Panc1 (cell line): ENCODE measurements at regions not wholly inside any gene's neighbourhood (a gene's known extent, or its start where the extent isn't known, plus 50 kb on each side); places are given as distances from the start of the nearest gene placed in this dataset.

ENCODE experiments used
- ATAC-seq: fragments of 200-7000 bp; cut with Tn5 transposase; 2 replicates; pipeline ENCODE4 v1.9.1; 2020; ENCODE audit warnings: mild to moderate bottlenecking, moderate library complexity
- BruUV-seq: library from RNA; stranded (reverse); fragments of 400-500 nt; replicated peaks from 2 replicates; lab custom pipeline; 2021; lab: Mats Ljungman, UMichigan
- CTCF ChIA-PET: fragments of 300-600 bp; sonication (Branson Sonifier 250); formaldehyde crosslinking; loops from one replicate; lab custom pipeline; 2022; ENCODE audit warnings: antibody characterized with exemption; lab: Charles Lee
- POLR2A ChIA-PET: fragments of 300-600 bp; sonication (Branson Sonifier 250); formaldehyde crosslinking; loops from one replicate; lab custom pipeline; 2022; ENCODE audit warnings: antibody characterized with exemption; lab: Charles Lee
- DNase-seq: peaks from one replicate; pipeline ENCODE4 v3.0.0-alpha.2; 2010; ENCODE audit warnings: low read depth, low spot score
- H3K27ac ChIP-seq: 2 replicates; pipeline ENCODE4 v1.5.1; 2011; ENCODE audit warnings: mild to moderate bottlenecking, low read length, inconsistent platforms
- H3K27me3 ChIP-seq: fragments of 200-500 bp; sonication (Bioruptor generic); 2 replicates; pipeline ENCODE4 v1.6.0; 2014; ENCODE audit warnings: low read length, inconsistent platforms; ENCODE audit not compliant: control insufficient read depth, insufficient read depth
- H3K36me3 ChIP-seq: fragments of 200-500 bp; sonication (Bioruptor generic); 2 replicates; pipeline ENCODE4 v1.5.1; 2014; ENCODE audit warnings: inconsistent platforms, mild to moderate bottlenecking, low read length, moderate library complexity; ENCODE audit not compliant: control insufficient read depth, insufficient read depth
- H3K4me1 ChIP-seq: 2 replicates; pipeline ENCODE4 v1.5.1; 2011; ENCODE audit warnings: inconsistent platforms, mild to moderate bottlenecking, low read length, moderate library complexity; ENCODE audit not compliant: control insufficient read depth, insufficient read depth
- H3K4me3 ChIP-seq, 2 experiments: 2 replicates each; pipeline ENCODE4 v1.5.1; 2011 to 2012; ENCODE audit warnings: low read depth in 2 of 2, low read length in 2 of 2, mild to moderate bottlenecking in 2 of 2, inconsistent platforms in 1 of 2, moderate library complexity in 1 of 2
- H3K9me3 ChIP-seq: fragments of 200-500 bp; sonication (Bioruptor generic); 2 replicates; pipeline ENCODE4 v1.5.1; 2014; ENCODE audit warnings: low read depth, mild to moderate bottlenecking, inconsistent platforms, low read length, moderate library complexity; ENCODE audit not compliant: control insufficient read depth, insufficient read depth
- CTCF ChIP-seq: fragments of 450-650 bp; IDR thresholded peaks from 2 replicates; pipeline ENCODE4 v1.5.1; 2017; ENCODE audit warnings: mild to moderate bottlenecking
- POLR2AphosphoS5 ChIP-seq: IDR thresholded peaks from 2 replicates; pipeline ENCODE4 v1.6.1; 2012; ENCODE audit warnings: mild to moderate bottlenecking, low read depth, low read length, moderate library complexity
- REST ChIP-seq, 2 experiments: IDR thresholded peaks; 2 replicates each; pipeline ENCODE4 v1.6.1; 2011 to 2012; ENCODE audit warnings: low read depth in 2 of 2, control low read depth in 1 of 2, low read length in 1 of 2, mild to moderate bottlenecking in 1 of 2, moderate library complexity in 1 of 2; ENCODE audit not compliant: insufficient read depth in 1 of 2
- SIN3A ChIP-seq: IDR thresholded peaks from 2 replicates; pipeline ENCODE4 v1.6.1; 2012; ENCODE audit warnings: low read depth, mild to moderate bottlenecking, low read length, moderate library complexity, borderline replicate concordance; ENCODE audit not compliant: insufficient read depth
- TCF7L2 ChIP-seq: IDR thresholded peaks from 2 replicates; pipeline ENCODE4 v1.6.1; 2011; ENCODE audit warnings: mild to moderate bottlenecking, low read depth, low read length, inconsistent platforms
- in situ Hi-C: cut with HindIII; loops from 2 replicates; pipeline ENCODE4 v1.10.0; 2016; ENCODE audit warnings: low sequenced_read_pairs, low pct_unique_long_range_greater_than_20kb
- intact Hi-C: fragments of 100-400 bp; cut with micrococcal nuclease; formaldehyde crosslinking; loops from one replicate; pipeline ENCODE4 v1.10.0; 2022; ENCODE audit not compliant: unreplicated experiment

- no peak for ATAC-seq
- POLR2A ChIA-PET: interaction anchor here (0.6 kb wide), 1 partner anchor 1073 kb away, joined by 3 read pairs; no protein-coding TSS in a partner anchor
- no peaks in the 10 kb centered on the region; the same call in 1 of the 2 replicates for H3K4me1 ChIP-seq
- H3K9me3 ChIP-seq: no peaks in the 10 kb centered on the region
- TF ChIP-seq SIN3A (no peak), POLR2AphosphoS5 (no peak), REST (IDR thresholded peaks at IDR 0.05; ENCODE audit: insufficient read depth in 1 of 2, low read depth in 2 of 2, low read length in 1 of 2) (no peak), CTCF (no peak), TCF7L2 (no peak)
- no peak overlapping the region for H3K27ac ChIP-seq
- intact Hi-C loops (no loop called here), in situ Hi-C loops (no loop called here)
- no peak overlapping the region for H3K4me3 ChIP-seq
- no peak for DNase-seq
- no peaks in the 10 kb centered on the region for H3K36me3 ChIP-seq
- BruUV-seq: no TSS peak
- CTCF ChIA-PET: no interaction called here
- no peaks in the 10 kb centered on the region for H3K27me3 ChIP-seq
Observed at GRCh38 chr1:185498207-185498606, 181.2 kb upstream of the IVNS1ABP start.

GRCh38 chr1:185497177-185497576, 180.1 kb upstream of the IVNS1ABP start:
- H3K4me3 ChIP-seq: no peak overlapping the region
- TF ChIP-seq POLR2AphosphoS5 (no peak), CTCF (no peak), TCF7L2 (no peak), REST (IDR thresholded peaks at IDR 0.05; ENCODE audit: insufficient read depth in 1 of 2, low read depth in 2 of 2, low read length in 1 of 2) (no peak), SIN3A (no peak)
- H3K9me3 ChIP-seq: no peaks in the 10 kb centered on the region
- intact Hi-C loops (no loop called here), in situ Hi-C loops (no loop called here)
- ChIA-PET POLR2A (no interaction called here), CTCF (no interaction called here)
- no peak overlapping the region for H3K27ac ChIP-seq
- H3K36me3 ChIP-seq: no peaks in the 10 kb centered on the region
- no peak for ATAC-seq
- no peak for DNase-seq
- BruUV-seq: no TSS peak
- no peaks in the 10 kb centered on the region; the same call in 1 of the 2 replicates for H3K4me1 ChIP-seq
- H3K27me3 ChIP-seq: no peaks in the 10 kb centered on the region
